Activated T-cell treated with anti-CD3 and anti-CD28 coated beads, Interleukin-2, amount 50 U/mL, for 4 hours (primary cell): ENCODE measurements at regions not wholly inside any gene's neighbourhood (a gene's known extent, or its start where the extent isn't known, plus 50 kb on each side); places are given as distances from the start of the nearest gene placed in this dataset.
"Not testable (repeated sequence)": the region's sequence is repeated elsewhere in the genome, so short reads cannot be mapped to it uniquely, and the experiment has no call there.

Experiments
- ATAC-seq, 2 donors: fragments of 200-7000 bp; cut with Tn5 transposase; one replicate each; pipeline ENCODE4 v1.10.0; 2021
- DNase-seq: peaks from one replicate; pipeline ENCODE4 v3.0.0-alpha.2; 2020
- H3K27me3 Mint-ChIP-seq: one replicate; pipeline ENCODE4 v1.8.0; 2021; ENCODE audit warnings: low read depth, mixed read lengths
- H3K36me3 Mint-ChIP-seq: one replicate; pipeline ENCODE4 v1.8.0; 2022; ENCODE audit warnings: mixed read lengths; ENCODE audit not compliant: insufficient read depth
- H3K4me1 Mint-ChIP-seq: one replicate; pipeline ENCODE4 v1.8.0; 2021; ENCODE audit warnings: low read depth, mixed read lengths
- H3K4me3 Mint-ChIP-seq: one replicate; pipeline ENCODE4 v1.8.0; 2021; ENCODE audit warnings: mild to moderate bottlenecking, moderate library complexity, mixed read lengths
- H3K9me3 Mint-ChIP-seq: one replicate; pipeline ENCODE4 v1.8.0; 2021; ENCODE audit warnings: mixed read lengths

GRCh38 chr9:66266202-66266601, 529.3 kb downstream of the FOXD4L4 start:
- not testable (repeated sequence) for H3K36me3 Mint-ChIP-seq, H3K4me3 Mint-ChIP-seq, H3K27me3 Mint-ChIP-seq, H3K9me3 Mint-ChIP-seq, ATAC-seq, DNase-seq, H3K4me1 Mint-ChIP-seq

GRCh38 chr9:66266856-66267430, 530.0 kb downstream of the FOXD4L4 start:
- H3K36me3 Mint-ChIP-seq, H3K9me3 Mint-ChIP-seq, H3K4me1 Mint-ChIP-seq, DNase-seq, ATAC-seq, H3K4me3 Mint-ChIP-seq, H3K27me3 Mint-ChIP-seq: not testable (repeated sequence)

GRCh38 chr9:66267684-66268083, 530.7 kb downstream of the FOXD4L4 start:
- not testable (repeated sequence) for H3K4me3 Mint-ChIP-seq, H3K36me3 Mint-ChIP-seq, DNase-seq, H3K27me3 Mint-ChIP-seq, H3K9me3 Mint-ChIP-seq, H3K4me1 Mint-ChIP-seq
- peak; percentile 47 to 60 for ATAC-seq

- not testable (repeated sequence) for H3K4me1 Mint-ChIP-seq, H3K9me3 Mint-ChIP-seq, H3K27me3 Mint-ChIP-seq, ATAC-seq, H3K36me3 Mint-ChIP-seq, DNase-seq, H3K4me3 Mint-ChIP-seq
These were observed 532.1 kb downstream of the FOXD4L4 start for GRCh38 chr9:66269024-66269423.

- H3K36me3 Mint-ChIP-seq, H3K9me3 Mint-ChIP-seq, H3K4me1 Mint-ChIP-seq, H3K27me3 Mint-ChIP-seq: not testable (repeated sequence)
- ATAC-seq (peak; percentile 37 to 66), DNase-seq (peak; percentile 63)
- peak overlapping the region; percentile 84 for H3K4me3 Mint-ChIP-seq
These were observed 532.8 kb downstream of the FOXD4L4 start for GRCh38 chr9:66269783-66270182.

GRCh38 chr9:66278809-66279208, 541.9 kb downstream of the FOXD4L4 start:
- ATAC-seq, H3K4me3 Mint-ChIP-seq, H3K9me3 Mint-ChIP-seq, DNase-seq, H3K27me3 Mint-ChIP-seq, H3K4me1 Mint-ChIP-seq, H3K36me3 Mint-ChIP-seq: not testable (repeated sequence)
